ENCODE measurements at regions not wholly inside any gene's neighbourhood (a gene's known extent, or its start where the extent isn't known, plus 50 kb on each side); places are given as distances from the start of the nearest gene placed in this dataset.

- TF ChIP-seq CTCF (IDR thresholded peaks at IDR 0.05), result no peak
- TF ChIP-seq EZH2 (IDR thresholded peaks at IDR 0.05; ENCODE audit: borderline replicate concordance, insufficient read depth, low read depth, low read length, poor library complexity, severe bottlenecking), result no peak
Measured at GRCh38 chr4:54587107-54587891, 70.5 kb upstream of the KIT start.

Data from B cell (primary cell).